GM21390 (cell line): ENCODE measurements at regions not wholly inside any gene's neighbourhood (a gene's known extent, or its start where the extent isn't known, plus 50 kb on each side); places are given as distances from the start of the nearest gene placed in this dataset.

ENCODE experiments used
- ATAC-seq: cut with Tn5 transposase; IDR thresholded peaks from one replicate; pipeline ENCODE4 v1.9.1; 2021; ENCODE audit not compliant: unreplicated experiment

DNA sequence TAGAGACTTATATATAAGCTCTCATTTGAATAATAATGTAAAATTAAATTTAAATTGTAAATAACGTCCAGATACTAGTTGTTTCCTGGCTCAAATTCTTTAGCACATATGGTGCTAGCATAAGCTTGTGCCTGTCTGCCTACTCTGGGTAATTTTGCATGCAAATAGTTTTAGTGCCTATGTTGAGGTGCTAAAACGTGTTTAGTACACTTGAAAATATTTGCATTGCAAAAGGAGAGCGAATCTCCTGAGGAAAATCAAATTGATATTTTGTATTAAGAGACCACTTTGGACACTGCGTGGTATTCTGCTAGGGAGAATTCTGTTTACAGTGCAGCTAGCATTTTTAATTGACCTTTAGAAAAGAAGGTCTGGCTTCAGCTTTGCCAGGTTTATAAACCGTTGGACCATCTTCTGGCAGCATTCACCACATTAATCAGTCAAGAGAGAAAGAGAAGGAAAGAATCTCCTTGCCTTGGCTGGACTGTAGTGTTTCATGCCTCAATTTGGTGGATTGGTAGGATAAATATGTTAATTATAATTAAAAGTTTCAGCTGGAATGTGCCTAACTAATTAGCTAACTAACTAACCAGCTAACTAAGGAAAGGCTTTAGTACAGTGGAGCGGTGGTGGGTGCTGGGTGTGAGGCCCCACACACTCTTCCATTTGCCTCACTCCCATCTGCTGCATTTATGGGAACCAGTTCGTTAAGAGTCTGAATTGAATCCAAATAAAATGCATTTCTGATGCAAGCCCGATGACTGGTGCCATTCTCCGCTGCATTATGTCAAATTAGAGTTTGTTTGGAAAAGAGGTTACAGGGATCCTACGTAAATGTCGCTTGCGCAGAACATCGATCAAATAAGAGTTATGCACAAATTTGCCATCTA lies 150.1 kb upstream of the MPDZ start:
- no peak for ATAC-seq

DNA sequence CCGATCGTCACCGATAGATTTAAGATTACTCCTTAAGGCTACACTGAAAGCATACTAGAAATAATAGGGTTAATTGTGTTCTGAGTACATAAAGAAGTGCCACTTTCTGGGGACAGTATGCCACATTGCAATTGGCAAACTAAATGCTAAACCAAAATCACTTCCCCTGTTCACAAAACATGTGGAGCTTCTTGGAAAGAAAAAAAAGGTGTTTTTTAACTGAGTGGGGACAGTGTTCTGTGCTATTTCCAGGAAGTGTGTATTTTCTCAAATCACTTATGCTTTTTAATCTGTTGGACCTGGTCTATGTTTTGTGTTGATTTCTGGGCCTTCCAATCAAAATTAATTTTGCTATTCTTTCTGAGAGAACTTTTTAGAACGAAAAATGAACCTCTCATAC lies 149.3 kb upstream of the MPDZ start:
- ATAC-seq = no peak

DNA sequence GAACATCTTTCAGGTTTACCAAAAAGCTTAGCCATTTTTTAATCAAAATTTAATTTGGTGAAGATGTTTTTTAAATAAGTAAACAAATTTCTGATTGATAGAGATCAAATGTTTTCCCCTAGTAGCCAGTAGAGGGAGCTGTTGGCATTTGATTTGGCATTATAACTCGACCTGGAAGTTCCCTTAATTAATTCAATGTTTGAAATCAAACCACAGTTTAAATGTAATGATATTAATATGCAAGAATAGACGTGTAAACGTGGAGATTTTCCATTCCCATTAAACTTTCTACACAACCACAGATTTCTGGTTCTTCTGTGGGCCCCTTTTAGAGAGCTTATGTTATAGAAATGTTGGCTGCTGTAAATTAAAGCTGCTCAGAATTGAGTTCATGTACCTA lies 148.1 kb upstream of the MPDZ start:
- ATAC-seq = no peak

DNA sequence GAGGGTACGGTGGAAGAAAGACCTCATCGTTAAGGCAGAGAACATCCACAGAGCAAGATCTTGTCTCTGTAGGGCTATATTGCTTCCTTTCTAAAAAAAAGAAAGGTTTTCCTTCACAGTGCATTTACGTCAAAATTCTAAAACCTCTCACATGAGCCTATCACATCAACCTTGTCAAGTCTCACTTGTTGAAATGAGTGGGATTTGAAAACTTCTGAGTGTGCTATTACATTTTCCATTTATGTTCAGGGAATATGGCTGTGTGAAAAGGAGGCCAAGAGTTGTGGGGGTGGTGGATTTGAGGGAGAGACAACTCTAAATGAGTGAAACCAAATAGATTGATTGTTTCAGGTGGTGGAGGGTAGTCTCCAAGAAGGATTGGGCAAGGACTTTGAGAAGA lies 147.1 kb upstream of the MPDZ start:
- no peak for ATAC-seq

DNA sequence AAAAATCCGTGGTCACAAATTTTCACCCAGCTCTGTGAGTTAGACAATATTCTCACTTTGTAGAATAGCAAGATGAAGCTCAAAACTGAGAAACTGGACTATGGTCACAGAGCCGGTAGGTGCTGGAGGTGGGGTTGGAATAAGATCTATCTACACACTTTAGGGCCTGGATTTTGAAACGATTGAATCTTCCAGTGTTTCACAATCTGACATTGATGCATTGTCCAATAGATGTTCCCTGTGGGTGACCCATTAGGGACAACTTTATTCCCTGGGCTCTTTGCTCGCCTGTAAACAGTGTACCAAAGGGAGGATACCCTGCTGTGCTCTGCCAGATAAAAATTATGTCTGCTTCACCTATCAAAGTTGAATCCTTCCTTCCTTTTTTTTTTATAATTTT lies 145.4 kb upstream of the MPDZ start:
- no peak for ATAC-seq

DNA sequence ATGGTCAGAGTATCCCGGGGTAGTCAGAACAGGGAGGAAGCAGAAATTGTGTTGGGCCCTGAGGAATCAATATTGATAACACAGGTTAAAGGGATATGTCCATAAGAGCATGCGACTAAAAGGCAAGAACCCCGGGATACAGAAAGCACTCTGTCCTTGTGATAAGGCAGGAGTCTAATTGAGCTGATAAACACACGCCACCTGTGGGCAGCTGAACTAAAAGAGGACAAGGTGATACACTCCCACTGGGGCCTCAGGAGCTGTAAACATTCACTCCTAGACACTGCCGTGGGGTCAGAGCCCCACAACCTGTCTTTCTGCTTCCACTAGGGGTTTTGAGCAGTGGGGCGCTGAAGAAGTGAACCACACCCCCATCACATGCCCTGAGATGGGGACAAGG lies 144.7 kb upstream of the MPDZ start:
- no peak for ATAC-seq

DNA sequence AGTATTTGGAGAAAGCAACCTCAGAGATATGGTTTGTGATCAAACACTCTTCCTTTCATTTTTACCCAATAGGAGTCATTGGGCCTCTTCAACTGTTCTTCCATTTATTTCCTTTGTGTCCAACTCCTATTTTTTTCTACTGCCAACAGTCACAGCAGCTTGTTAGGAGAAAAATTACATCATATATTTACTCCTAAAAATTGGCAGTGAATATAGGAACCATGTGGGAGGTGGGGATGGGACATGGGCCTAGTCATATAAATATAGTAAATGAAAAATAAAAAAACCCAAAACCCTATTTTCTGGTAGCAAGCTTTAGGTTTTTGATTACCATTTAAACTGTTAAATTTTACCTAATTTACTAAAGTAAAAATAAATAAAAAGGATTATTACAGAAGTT lies 134.9 kb upstream of the MPDZ start:
- no peak for ATAC-seq

DNA sequence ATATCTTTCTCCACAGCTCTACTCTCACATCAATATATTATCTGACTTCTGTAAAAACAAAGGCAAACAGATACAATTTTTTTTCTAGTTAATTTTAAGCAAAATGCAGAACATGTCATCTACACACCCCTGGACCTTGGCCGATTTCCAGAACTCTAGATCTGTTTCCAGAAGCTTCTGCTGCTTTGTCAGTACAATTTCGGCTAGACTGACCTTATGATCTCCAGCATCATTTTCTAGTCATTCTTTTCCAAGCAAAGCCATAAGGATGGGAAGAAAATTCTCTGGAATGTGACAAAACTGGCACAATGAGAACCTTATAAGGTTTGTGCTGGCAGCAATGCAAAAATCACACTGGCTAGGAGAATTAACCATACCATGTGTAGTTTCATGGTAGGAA lies 132.8 kb upstream of the MPDZ start:
- no peak for ATAC-seq

DNA sequence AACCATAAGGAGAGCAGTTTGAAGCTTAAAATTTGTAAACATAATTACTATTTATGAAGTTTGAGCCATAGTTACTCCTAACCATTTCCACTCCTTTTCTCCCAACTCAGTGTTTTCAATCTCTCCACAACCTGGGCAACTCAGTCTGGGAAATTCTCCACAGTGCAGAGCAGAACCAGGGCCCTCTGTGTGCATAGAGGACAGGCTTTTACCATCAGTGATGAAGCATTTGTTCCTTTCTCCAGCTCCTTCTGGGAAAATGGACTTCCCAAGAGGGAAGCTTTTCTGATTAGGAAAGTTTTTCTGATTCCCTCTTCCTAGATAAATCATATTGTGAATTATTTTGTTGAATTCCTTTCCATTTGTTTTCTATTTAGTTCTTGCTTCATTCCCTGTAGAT lies 132.3 kb upstream of the MPDZ start:
- no peak for ATAC-seq

DNA sequence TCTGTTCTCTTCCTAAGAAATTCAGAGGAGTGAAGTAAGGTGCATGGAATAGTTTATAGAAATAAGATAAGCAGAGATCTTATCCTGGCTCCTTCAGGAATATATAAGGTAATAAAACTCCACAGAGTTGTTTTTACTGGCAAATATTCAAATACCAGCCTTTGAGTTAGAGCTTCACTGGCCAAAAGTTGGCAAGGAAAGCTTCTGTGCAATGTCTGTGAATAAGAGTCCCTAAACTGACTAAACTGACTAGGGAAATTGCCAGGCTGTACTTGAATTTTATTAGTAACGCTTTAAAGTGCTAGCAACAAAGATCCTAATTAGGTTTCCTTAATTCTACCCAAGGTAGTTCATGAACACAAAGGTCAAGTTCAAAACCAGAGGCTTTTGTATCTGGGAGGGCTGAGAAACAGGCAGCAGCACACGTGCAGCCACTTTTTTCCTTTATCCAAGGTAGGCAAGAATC lies 131.1 kb upstream of the MPDZ start:
- ATAC-seq = no peak

DNA sequence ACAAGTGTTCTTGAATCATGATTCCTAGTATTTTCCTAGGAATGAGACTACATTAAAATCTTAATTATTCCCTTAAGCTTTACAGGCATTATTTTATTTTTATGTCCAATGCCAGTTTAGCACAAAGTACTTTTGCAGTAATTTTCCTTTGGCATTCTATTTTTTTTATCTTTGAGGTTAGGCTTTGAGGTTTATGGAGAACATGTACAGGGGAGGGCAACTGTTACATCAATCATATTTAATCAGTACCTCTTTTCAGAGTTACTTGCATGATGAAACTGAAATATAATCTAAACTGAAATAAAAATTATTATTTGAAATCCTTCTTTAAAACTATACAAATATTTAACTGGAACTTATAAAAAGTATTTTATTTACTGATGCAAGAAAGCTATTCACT lies 118.2 kb upstream of the MPDZ start:
- ATAC-seq = no peak

DNA sequence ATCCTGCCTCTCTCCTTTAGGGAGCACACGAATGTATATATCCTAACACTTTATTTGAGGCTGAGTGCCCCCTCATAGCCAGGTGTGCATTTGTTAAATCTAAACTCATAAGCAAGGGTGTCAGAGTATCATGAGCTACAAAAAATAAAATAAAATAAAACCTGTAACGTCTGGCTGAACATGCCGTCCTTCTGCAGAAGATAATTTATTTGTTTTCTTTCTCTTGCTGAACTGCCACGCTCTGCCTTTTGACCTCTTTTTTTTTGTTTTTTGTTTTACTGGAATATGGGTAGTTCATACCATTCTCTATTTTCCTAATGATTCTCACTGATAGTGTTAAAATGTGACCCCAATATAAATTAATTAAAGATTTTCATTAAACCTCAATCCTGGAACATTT lies 117.7 kb upstream of the MPDZ start:
- no peak for ATAC-seq

DNA sequence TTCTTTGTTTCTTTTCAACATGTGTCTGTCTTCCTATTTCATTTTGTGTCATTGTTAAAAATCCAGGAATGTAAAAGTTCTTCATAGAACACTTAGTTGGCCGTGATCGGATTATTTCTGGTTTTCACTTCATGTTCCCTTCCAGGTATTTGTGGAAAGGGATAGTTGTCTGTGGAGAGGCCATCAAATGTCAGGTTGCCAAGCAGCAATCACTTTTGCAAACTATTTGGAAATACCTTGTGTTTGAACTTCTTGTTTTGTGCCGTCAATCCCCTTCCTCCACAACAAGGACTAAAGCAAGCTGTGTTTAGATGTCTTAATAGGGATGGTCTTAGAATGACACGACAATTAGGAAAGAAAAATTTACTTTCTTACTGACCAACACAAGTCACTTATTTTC lies 116.9 kb upstream of the MPDZ start:
- no peak for ATAC-seq

DNA sequence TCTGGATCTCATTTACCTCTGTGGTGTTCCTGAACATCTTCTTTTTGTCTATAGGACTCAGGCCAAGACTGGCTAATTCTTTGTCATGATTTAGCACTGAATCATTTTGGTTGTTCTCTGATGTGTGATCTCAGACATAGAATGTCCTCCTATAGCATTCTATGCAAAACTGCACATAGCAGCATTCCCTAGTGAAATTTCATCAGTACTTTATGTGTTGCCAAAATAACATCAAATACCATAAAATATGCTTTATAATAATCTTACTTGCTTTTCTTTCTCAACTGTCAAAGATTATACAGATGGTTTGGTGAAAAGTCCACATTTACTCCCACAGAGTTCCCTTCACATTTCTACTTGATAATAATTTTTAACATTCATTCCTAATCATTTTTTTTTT lies 115.7 kb upstream of the MPDZ start:
- no peak for ATAC-seq

DNA sequence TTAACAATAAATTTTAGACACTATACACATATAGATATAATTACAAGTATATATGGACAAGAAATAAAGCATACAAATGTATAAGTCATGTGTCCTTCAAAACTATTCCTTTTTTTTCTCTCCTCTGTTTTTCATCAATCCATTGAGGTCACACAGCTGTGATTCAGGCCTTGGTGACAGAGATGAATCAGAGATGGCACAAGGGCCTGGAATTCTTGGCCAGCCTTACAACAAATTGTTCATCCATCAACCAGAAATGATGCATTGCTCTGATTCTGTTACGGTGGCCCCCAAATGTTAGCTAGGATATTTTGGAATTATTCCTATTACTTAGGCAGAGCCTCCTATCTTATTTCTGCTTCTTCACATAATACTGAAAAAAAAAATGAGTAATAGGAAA lies 108.7 kb upstream of the MPDZ start:
- ATAC-seq = no peak

DNA sequence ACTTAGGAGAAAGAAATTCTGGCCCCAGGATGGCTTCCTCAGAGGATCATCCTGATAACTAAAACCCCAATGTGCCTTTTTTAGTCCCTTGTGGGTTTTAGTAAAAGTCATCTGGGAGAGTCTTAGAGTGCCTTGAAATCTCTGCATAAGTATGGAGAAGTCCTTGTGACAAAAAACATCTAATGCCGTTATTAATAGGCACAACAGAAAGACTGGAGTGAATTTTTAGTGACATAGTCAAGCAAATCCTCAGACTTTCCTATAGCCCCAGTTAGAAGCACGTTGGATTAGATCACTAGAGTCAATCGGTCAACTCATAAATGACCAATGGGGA lies 108.2 kb upstream of the MPDZ start:
- no peak for ATAC-seq

DNA sequence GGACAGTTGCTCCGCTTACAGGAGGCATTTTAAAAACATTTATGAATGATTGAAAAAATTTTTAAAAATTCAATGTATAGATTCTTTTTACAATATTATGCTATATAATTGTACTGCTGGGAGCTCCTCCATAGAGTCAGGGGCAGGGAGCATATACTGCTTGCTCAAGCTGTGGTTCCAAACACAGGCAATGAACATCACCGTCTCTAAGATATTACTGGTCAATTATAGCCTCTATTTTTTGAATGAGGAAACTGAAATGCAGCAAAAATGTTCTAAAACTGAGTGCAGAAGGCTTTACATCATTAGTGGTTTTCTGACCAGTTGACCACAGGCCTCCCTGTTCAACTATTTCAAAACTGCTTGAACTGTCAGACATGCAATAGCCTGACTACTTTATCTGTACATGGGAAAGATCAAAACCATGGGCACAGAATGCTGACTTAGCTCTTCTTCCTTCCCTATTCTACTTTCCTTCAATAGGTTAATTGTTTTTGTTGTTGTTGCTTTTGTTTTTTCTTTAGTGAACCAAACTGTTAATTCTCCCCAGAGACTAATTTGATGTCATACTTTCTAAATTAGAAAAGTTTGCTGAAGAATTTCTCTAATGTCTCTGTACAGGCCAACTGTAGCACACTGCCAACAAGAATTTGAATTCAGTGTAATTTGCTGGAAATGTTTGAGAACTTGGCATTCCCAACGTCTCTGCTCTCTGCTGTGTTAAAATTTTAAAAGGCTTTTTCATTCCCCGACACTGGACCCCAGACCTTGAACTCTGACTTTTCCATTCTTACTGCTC lies 107.6 kb upstream of the MPDZ start:
- no peak for ATAC-seq

DNA sequence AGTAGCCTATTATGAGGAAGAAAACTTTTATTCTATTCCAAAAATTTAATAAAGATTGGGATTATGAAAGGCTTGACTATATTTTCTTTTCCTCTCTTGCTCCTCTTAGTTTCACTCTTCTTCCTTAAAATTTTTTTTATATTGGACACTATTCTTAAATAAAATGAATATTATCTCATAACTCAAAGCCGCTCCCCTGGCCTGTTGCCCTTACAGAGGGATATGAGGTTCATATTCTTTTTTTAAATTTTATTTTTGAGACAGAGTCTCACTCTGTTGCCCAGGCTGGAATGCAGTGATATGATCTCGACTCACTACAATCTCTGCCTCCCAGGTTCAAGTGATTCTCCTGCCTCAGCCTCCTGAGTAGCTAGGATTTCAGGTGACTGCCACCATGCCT lies 106.8 kb upstream of the MPDZ start:
- no peak for ATAC-seq

DNA sequence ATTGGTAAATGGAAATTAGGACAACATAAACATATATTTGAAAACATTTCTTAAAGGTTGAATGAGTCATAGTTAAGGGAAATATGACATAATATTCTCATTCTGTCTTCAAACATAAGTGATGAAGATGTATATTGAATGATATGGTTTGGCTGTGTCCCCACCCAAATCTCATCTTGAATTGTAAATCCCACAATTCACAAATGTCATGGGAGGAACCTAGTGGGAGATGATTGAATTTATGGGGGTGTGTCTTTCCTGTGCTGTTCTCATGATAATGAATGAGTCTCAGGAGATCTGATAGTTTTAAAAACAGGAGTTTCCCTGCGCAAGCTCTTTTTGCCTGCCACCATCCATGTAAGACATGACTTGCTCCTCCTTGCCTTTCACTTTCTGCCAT lies 104.4 kb upstream of the MPDZ start:
- ATAC-seq = no peak

DNA sequence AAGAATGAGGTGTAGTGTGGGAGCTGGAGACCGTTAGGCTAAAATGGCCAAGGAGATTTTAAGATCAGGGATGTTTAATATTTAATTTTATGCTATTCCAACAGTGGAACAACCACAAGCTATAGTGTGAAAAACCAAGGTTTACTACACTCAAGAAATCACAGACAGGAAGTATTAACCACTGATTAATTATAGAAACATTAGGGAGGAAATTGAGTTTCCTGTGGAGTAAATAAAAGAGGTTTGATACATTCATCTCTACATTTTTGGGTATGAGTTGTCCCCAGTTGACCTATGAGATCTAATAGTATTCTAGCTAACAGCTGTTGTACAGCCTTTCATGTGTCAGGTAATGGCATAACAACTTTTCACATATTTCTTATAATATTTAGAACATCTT lies 103.7 kb upstream of the MPDZ start:
- ATAC-seq = no peak

DNA sequence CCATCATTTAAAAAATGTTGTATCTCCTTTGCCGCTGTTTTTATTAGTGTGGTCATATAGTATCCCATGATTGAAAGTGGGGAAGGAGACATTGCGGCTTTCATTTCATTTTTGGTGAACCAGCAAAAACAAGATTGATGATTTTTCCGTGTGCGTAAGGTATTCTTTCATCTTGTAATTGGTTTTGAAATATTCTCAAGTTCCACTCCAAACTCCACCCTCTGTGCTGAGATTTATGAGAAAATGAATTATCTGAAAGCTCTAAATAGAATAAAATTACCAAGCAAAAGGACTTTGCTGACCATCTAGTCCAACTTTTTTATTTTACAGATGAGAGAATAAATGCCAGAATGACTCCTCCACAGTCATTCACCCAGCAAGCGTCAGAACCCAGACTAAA lies 103.1 kb upstream of the MPDZ start:
- ATAC-seq = no peak

DNA sequence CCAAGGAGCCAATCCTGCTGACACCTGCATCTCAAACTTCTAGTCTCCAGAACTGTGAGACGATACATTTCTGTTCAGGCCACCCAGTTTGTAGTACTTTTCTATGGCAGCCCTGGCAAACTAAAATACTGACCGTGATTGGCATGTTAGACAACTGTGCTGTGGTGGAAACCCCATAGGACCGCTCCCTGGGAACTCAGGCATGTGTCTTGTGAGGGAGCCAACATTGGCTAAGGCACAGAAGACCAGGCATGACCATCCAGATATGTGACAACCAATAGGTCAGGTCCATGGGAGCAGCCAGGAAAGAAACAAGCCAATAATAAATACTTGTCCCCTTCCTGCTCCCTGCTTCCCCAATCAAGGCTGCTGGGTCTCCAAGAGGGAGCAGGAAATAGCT lies 101.4 kb upstream of the MPDZ start:
- no peak for ATAC-seq

DNA sequence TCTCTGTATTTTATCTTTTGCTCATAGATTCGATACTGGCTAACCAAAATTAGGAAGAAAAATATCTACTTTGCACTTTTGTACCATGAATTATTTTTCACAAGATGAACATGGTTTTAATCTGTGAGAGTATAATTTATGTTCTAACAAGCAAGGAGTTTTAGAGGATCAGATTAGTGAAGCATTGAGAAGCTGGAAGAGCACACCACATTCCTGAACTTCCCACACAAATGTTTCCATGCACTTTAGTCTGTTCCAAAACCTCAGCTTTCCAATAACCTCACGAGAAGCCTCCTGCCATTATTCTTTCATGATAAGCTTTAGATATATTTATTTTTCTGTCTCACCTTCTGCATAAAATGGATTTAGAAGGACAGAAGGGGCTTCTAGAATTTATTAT lies 98.7 kb upstream of the MPDZ start:
- ATAC-seq = no peak
